ENCODE measurements at regions not wholly inside any gene's neighbourhood (a gene's known extent, or its start where the extent isn't known, plus 50 kb on each side); places are given as distances from the start of the nearest gene placed in this dataset.

GRCh38 chr1:219754767-219755166 is 141.9 kb upstream of the ZC3H11B start:
- H3K9me3 Mint-ChIP-seq: no peaks in the 10 kb centered on the region
- peaks cover 42% of the 10 kb centered on the region for H3K4me1 Mint-ChIP-seq
- TF ChIP-seq, protein P1, sequence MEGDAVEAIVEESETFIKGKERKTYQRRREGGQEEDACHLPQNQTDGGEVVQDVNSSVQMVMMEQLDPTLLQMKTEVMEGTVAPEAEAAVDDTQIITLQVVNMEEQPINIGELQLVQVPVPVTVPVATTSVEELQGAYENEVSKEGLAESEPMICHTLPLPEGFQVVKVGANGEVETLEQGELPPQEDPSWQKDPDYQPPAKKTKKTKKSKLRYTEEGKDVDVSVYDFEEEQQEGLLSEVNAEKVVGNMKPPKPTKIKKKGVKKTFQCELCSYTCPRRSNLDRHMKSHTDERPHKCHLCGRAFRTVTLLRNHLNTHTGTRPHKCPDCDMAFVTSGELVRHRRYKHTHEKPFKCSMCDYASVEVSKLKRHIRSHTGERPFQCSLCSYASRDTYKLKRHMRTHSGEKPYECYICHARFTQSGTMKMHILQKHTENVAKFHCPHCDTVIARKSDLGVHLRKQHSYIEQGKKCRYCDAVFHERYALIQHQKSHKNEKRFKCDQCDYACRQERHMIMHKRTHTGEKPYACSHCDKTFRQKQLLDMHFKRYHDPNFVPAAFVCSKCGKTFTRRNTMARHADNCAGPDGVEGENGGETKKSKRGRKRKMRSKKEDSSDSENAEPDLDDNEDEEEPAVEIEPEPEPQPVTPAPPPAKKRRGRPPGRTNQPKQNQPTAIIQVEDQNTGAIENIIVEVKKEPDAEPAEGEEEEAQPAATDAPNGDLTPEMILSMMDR (IDR thresholded peaks at IDR 0.05; ENCODE audit: unreplicated experiment in 3 of 3): no peak
- no peak overlapping the region for H3K27ac Mint-ChIP-seq
- H3K36me3 Mint-ChIP-seq (ENCODE audit: low read depth): no peaks in the 10 kb centered on the region
- no peak overlapping the region for H3K4me3 Mint-ChIP-seq
- H3K27me3 Mint-ChIP-seq (ENCODE audit: low read depth): no peaks in the 10 kb centered on the region

- Mint-ChIP-seq H3K36me3 (ENCODE audit: low read depth) (no peaks in the 10 kb centered on the region), H3K9me3 (no peaks in the 10 kb centered on the region), H3K27ac (no peak overlapping the region), H3K4me1 (peaks cover 43% of the 10 kb centered on the region), H3K4me3 (no peak overlapping the region), H3K27me3 (ENCODE audit: low read depth) (no peaks in the 10 kb centered on the region)
- TF ChIP-seq, protein P1 (IDR thresholded peaks at IDR 0.05; ENCODE audit: unreplicated experiment in 3 of 3): no peak
Measured at GRCh38 chr1:219753914-219754313, 141.0 kb upstream of the ZC3H11B start.

DNA sequence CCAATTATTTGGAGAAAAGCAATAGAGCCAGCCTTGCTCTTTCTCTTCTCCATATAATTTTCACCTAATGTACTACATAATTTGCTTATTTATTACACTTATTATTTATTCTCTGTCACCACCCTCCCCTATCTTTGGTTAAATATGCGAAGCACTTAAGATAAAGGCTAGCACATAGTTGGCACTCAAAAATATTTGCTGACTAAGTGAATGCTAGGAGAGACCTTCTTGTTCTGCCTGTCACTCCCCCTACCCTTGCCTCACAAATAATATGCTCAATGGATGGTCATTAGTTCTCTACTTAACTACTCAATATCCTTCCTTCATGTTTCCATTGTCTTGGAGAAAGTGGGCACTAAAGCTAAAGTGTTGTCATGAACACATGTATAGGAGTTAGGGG is 139.7 kb upstream of the ZC3H11B start:
- H3K4me1 Mint-ChIP-seq: peaks cover 47% of the 10 kb centered on the region
- H3K4me3 Mint-ChIP-seq: no peak overlapping the region
- H3K9me3 Mint-ChIP-seq: no peaks in the 10 kb centered on the region
- no peaks in the 10 kb centered on the region for H3K36me3 Mint-ChIP-seq (ENCODE audit: low read depth)
- TF ChIP-seq, protein P1 (IDR thresholded peaks at IDR 0.05; ENCODE audit: unreplicated experiment in 3 of 3): no peak
- no peak overlapping the region for H3K27ac Mint-ChIP-seq
- no peaks in the 10 kb centered on the region for H3K27me3 Mint-ChIP-seq (ENCODE audit: low read depth)

GRCh38 chr1:219751870-219752507 is 139.1 kb upstream of the ZC3H11B start:
- no peak overlapping the region for H3K27ac Mint-ChIP-seq
- TF ChIP-seq, protein P1 (IDR thresholded peaks at IDR 0.05; ENCODE audit: unreplicated experiment in 3 of 3): no peak

GRCh38 chr1:219749370-219749769 is 136.5 kb upstream of the ZC3H11B start:
- no peak overlapping the region for H3K4me3 Mint-ChIP-seq
- no peaks in the 10 kb centered on the region for H3K36me3 Mint-ChIP-seq (ENCODE audit: low read depth)
- H3K27me3 Mint-ChIP-seq (ENCODE audit: low read depth): peaks cover 5% of the 10 kb centered on the region
- no peaks in the 10 kb centered on the region for H3K9me3 Mint-ChIP-seq
- peaks cover 47% of the 10 kb centered on the region for H3K4me1 Mint-ChIP-seq
- H3K27ac Mint-ChIP-seq: no peak overlapping the region
- TF ChIP-seq, protein P1 (IDR thresholded peaks at IDR 0.05; ENCODE audit: unreplicated experiment in 3 of 3): no peak

More at GRCh38 chr1:219751870-219752507, 139.1 kb upstream of the ZC3H11B start:
- Mint-ChIP-seq H3K36me3 (ENCODE audit: low read depth) (no peaks in the 10 kb centered on the region), H3K4me3 (no peak overlapping the region), H3K27me3 (ENCODE audit: low read depth) (no peaks in the 10 kb centered on the region), H3K4me1 (peaks cover 46% of the 10 kb centered on the region), H3K9me3 (no peaks in the 10 kb centered on the region)

- Mint-ChIP-seq H3K27me3 (ENCODE audit: low read depth) (peaks cover 5% of the 10 kb centered on the region), H3K4me3 (no peak overlapping the region), H3K27ac (no peak overlapping the region), H3K4me1 (peaks cover 30% of the 10 kb centered on the region), H3K36me3 (ENCODE audit: low read depth) (no peaks in the 10 kb centered on the region), H3K9me3 (no peaks in the 10 kb centered on the region)
- TF ChIP-seq, protein P1 (IDR thresholded peaks at IDR 0.05; ENCODE audit: unreplicated experiment in 3 of 3): no peak
Measured at GRCh38 chr1:219746141-219746540, 133.2 kb upstream of the ZC3H11B start.

Measured in nephron (organoid).